Mesenchymal stem cell (in vitro differentiated cells and primary cell): ENCODE measurements at regions not wholly inside any gene's neighbourhood (a gene's known extent, or its start where the extent isn't known, plus 50 kb on each side); places are given as distances from the start of the nearest gene placed in this dataset.
"Not testable (repeated sequence)": the region's sequence is repeated elsewhere in the genome, so short reads cannot be mapped to it uniquely, and the experiment has no call there.

Experiments used
- DNase-seq: peaks from one replicate; pipeline ENCODE4 v3.0.0-alpha.2; 2013
- H2AFZ ChIP-seq: one replicate; pipeline ENCODE4 v1.6.1; 2013; ENCODE audit warnings: low read depth, mild to moderate bottlenecking, control low read depth, inconsistent platforms, low read length, moderate library complexity
- H2AK5ac ChIP-seq: 2 replicates; pipeline ENCODE4 v1.6.1; 2013; ENCODE audit warnings: low read length, moderate library complexity, mild to moderate bottlenecking, inconsistent platforms; ENCODE audit not compliant: severe bottlenecking
- H2BK120ac ChIP-seq: one replicate; pipeline ENCODE4 v1.6.1; 2013; ENCODE audit warnings: low read depth, mild to moderate bottlenecking, inconsistent platforms, low read length, moderate library complexity
- H2BK12ac ChIP-seq, 2 experiments: one replicate each; pipeline ENCODE4 v1.6.1; 2013; ENCODE audit warnings: inconsistent platforms in 2 of 2, low read length in 2 of 2, mild to moderate bottlenecking in 2 of 2, moderate library complexity in 2 of 2, control low read depth in 1 of 2
- H2BK15ac ChIP-seq: one replicate; pipeline ENCODE4 v1.6.1; 2013; ENCODE audit warnings: mild to moderate bottlenecking, low read depth, inconsistent platforms; ENCODE audit not compliant: poor library complexity, severe bottlenecking
- H2BK5ac ChIP-seq: 2 replicates; pipeline ENCODE4 v1.6.1; 2013; ENCODE audit warnings: low read depth, mild to moderate bottlenecking, low read length, control low read depth, inconsistent platforms; ENCODE audit not compliant: poor library complexity, severe bottlenecking
- H3K14ac ChIP-seq, 2 experiments: one replicate each; pipeline ENCODE4 v1.6.1; 2013; ENCODE audit warnings: inconsistent platforms in 2 of 2, low read length in 2 of 2, control low read depth in 1 of 2, mild to moderate bottlenecking in 1 of 2, moderate library complexity in 1 of 2
- H3K18ac ChIP-seq, 2 experiments: one replicate each; pipeline ENCODE4 v1.6.1; 2013; ENCODE audit warnings: inconsistent platforms in 2 of 2, low read length in 2 of 2, control low read depth in 1 of 2, low read depth in 1 of 2, mild to moderate bottlenecking in 1 of 2
- H3K23ac ChIP-seq, 2 experiments: one replicate each; pipeline ENCODE4 v1.6.1; 2013; ENCODE audit warnings: inconsistent platforms in 2 of 2, low read length in 2 of 2, mild to moderate bottlenecking in 2 of 2, moderate library complexity in 2 of 2, control low read depth in 1 of 2
- H3K27ac ChIP-seq: 2 replicates; pipeline ENCODE4 v1.5.1; 2013; ENCODE audit warnings: mild to moderate bottlenecking, moderate library complexity, low read length, control low read depth, inconsistent platforms; ENCODE audit not compliant: poor library complexity, severe bottlenecking
- H3K27me3 ChIP-seq, 2 experiments: 2 replicates each; pipeline versions ENCODE4 v1.6.1 to v1.7.0; 2013; ENCODE audit warnings: low read length in 2 of 2, mild to moderate bottlenecking in 2 of 2, moderate library complexity in 2 of 2, control low read depth in 1 of 2, inconsistent platforms in 1 of 2; ENCODE audit not compliant: control insufficient read depth in 1 of 2, insufficient read depth in 1 of 2
- H3K36me3 ChIP-seq, 2 experiments: 2 replicates each; pipeline versions ENCODE4 v1.6.1 to v1.7.0; 2013; ENCODE audit warnings: low read length in 2 of 2, control low read depth in 1 of 2, inconsistent platforms in 1 of 2, low read depth in 1 of 2, mild to moderate bottlenecking in 1 of 2; ENCODE audit not compliant: insufficient read depth in 2 of 2, control insufficient read depth in 1 of 2
- H3K4ac ChIP-seq, 2 experiments: one replicate each; pipeline ENCODE4 v1.6.1; 2013; ENCODE audit warnings: inconsistent platforms in 2 of 2, low read length in 2 of 2, mild to moderate bottlenecking in 2 of 2, moderate library complexity in 2 of 2, control low read depth in 1 of 2, low read depth in 1 of 2
- H3K4me1 ChIP-seq: 2 replicates; pipeline ENCODE4 v1.6.1; 2013; ENCODE audit warnings: low read depth, low read length, control low read depth; ENCODE audit not compliant: control insufficient read depth, insufficient read depth
- H3K4me2 ChIP-seq: 2 replicates; pipeline ENCODE4 v1.6.1; 2013; ENCODE audit warnings: low read length, mild to moderate bottlenecking, inconsistent platforms; ENCODE audit not compliant: poor library complexity, severe bottlenecking
- H3K4me3 ChIP-seq, 2 experiments: 2 replicates each; pipeline versions ENCODE4 v1.5.1 to v1.7.0; 2013; ENCODE audit warnings: low read length in 2 of 2, mild to moderate bottlenecking in 2 of 2, control low read depth in 1 of 2, low read depth in 1 of 2; ENCODE audit not compliant: insufficient read depth in 1 of 2
- H3K79me1 ChIP-seq: replicated peaks from 2 replicates; pipeline ENCODE4 v1.6.1; 2013; ENCODE audit warnings: mild to moderate bottlenecking, control low read depth, low read length, inconsistent platforms; ENCODE audit not compliant: poor library complexity, severe bottlenecking
- H3K9ac ChIP-seq: 2 replicates; pipeline ENCODE4 v1.7.0; 2013; ENCODE audit warnings: mild to moderate bottlenecking, low read length, moderate library complexity
- H3K9me3 ChIP-seq: 2 replicates; pipeline ENCODE4 v1.7.0; 2013; ENCODE audit warnings: mild to moderate bottlenecking, low read length; ENCODE audit not compliant: control insufficient read depth
- H4K8ac ChIP-seq: one replicate; pipeline ENCODE4 v1.6.1; 2013; ENCODE audit warnings: inconsistent platforms, mild to moderate bottlenecking, low read length, moderate library complexity
- H4K91ac ChIP-seq: one replicate; pipeline ENCODE4 v1.6.1; 2013; ENCODE audit warnings: mild to moderate bottlenecking, low read length, inconsistent platforms
- WGBS: methylation state at CpG from one replicate; pipeline ENCODE4 v1.1.7; 2013; ENCODE audit warnings: mixed read lengths; 5-methylcytosine and 5-hydroxymethylcytosine counted together

DNA sequence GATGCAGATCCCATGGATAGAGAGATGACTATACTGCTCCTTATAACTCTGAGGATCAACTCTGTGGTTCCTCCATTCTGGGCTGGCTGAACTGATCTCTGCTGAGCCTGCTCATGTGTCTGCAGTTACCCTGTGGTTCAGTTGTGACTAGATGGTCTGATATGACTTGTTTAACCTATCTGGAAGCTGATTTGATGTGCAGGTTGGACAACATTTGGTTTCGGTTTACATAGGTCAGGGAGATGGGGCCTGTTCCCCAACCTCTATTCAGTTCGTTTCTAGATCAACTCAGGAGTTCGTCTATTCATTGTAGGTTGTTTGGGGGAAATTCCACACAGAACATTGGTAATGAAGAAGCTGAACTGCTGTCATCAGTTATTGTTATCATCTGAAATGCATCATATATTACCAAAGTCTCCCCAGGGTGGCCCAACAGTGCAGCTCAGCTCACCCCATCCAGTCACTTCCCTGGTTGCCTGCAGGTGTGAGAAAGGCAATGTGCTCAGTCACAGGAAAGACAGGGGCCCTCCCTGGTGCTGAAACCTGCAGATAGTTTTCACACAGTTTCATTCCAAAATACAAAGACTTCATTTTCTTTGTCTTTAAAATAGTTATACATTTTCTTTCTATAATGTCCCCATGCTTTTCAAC lies 415.0 kb downstream of the RPIA start:
- no CpG with 5 or more reads among the region's 3 CpGs for WGBS
- H2BK120ac ChIP-seq, H3K18ac ChIP-seq: not testable (repeated sequence)

DNA sequence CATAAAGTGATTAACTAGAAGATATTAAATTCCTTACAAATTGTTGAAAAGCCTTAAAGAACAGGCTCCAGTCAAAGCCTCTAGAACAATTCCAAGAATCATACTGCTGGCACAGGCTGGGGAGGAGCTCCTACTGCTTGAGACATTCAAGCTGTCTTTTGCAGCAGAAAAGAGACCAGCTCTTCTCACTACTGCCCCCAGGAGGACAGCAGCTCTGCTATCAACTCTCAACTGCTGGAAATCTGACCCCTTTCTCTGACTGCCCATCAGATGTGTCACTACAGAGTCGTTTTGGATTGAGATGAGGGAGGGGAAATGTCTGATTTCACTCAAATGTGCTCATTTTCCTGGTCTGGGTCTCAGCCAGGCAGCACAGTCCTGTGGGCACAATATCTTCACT lies 421.0 kb downstream of the RPIA start:
- not testable (repeated sequence) for H3K27ac ChIP-seq, H3K9ac ChIP-seq, H3K9me3 ChIP-seq, H3K27me3 ChIP-seq, H3K4me3 ChIP-seq, H4K8ac ChIP-seq, H3K79me1 ChIP-seq, H2AFZ ChIP-seq, H4K91ac ChIP-seq, H2BK120ac ChIP-seq, H3K4ac ChIP-seq, H3K14ac ChIP-seq, H2BK12ac ChIP-seq, H3K18ac ChIP-seq, H2BK15ac ChIP-seq, H3K4me2 ChIP-seq, DNase-seq, H3K36me3 ChIP-seq, H2AK5ac ChIP-seq, H2BK5ac ChIP-seq, H3K4me1 ChIP-seq, H3K23ac ChIP-seq
- 14% methylated on average over 1 of the region's 1 CpG for WGBS

More for the DNA sequence above, 415.0 kb downstream of the RPIA start:
- not testable (repeated sequence) for H3K4me2 ChIP-seq, H3K9ac ChIP-seq, H3K23ac ChIP-seq, DNase-seq, H3K36me3 ChIP-seq, H3K14ac ChIP-seq, H2AFZ ChIP-seq, H2AK5ac ChIP-seq, H3K9me3 ChIP-seq, H3K79me1 ChIP-seq, H3K4me1 ChIP-seq, H3K4me3 ChIP-seq, H3K4ac ChIP-seq, H2BK12ac ChIP-seq, H4K91ac ChIP-seq, H3K27ac ChIP-seq, H4K8ac ChIP-seq, H2BK5ac ChIP-seq, H2BK15ac ChIP-seq, H3K27me3 ChIP-seq

DNA sequence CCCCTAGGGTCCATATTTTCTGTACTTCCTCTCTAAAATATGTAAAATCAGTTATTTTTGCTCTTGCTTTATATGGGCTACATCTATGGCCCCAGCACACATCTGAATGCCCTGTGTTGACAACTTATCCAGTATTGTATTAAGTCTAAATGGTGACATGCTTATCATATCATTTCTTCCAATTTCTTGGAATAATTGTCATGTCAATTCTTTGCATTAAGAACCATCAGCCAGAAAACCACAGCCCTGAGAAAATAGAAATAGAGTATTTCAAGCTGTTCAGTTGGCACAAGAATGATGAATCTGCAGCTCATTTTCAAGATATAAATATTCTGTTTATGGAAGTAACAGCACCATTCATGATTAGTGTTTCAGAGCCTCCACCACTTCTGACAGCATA lies 421.8 kb downstream of the RPIA start:
- not testable (repeated sequence) for H3K27ac ChIP-seq, H2BK120ac ChIP-seq, H3K9me3 ChIP-seq, H2BK5ac ChIP-seq, H3K14ac ChIP-seq, H2AFZ ChIP-seq, H3K9ac ChIP-seq, H3K4me1 ChIP-seq, H4K8ac ChIP-seq, H3K27me3 ChIP-seq, H3K18ac ChIP-seq, H3K36me3 ChIP-seq, H3K79me1 ChIP-seq, H3K4ac ChIP-seq, H3K4me2 ChIP-seq, H3K23ac ChIP-seq, H2BK15ac ChIP-seq, H2AK5ac ChIP-seq, DNase-seq, H3K4me3 ChIP-seq, H4K91ac ChIP-seq, H2BK12ac ChIP-seq

DNA sequence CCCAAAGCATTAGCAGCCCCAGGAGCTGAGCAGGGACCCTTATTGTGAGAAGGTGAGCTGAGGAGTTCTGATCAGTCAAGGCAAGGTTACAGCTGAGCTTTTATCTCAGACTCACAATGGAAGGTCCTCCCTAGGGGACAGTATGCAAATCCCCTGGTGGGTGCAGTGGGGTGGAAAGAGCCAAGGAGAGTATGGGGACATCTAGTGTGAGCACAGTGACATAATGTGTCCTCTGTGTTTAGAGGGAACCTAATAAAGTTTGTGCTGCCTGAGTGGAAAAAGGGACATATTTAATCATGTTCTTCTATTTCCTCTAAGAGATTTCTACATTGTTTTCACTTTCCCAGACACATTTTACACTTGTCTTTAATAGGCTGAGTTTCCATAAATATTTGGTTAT lies 438.0 kb downstream of the RPIA start:
- H3K4me1 ChIP-seq, DNase-seq, H2AK5ac ChIP-seq, H3K4ac ChIP-seq, H2BK12ac ChIP-seq, H3K36me3 ChIP-seq, H3K23ac ChIP-seq, H3K18ac ChIP-seq, H2BK120ac ChIP-seq, H3K9me3 ChIP-seq, H3K27me3 ChIP-seq, H4K8ac ChIP-seq, H4K91ac ChIP-seq, H3K4me3 ChIP-seq, H2AFZ ChIP-seq, H3K79me1 ChIP-seq, H2BK5ac ChIP-seq, H2BK15ac ChIP-seq, H3K9ac ChIP-seq, H3K27ac ChIP-seq, H3K4me2 ChIP-seq, H3K14ac ChIP-seq: not testable (repeated sequence)
